ENCODE measurements at regions not wholly inside any gene's neighbourhood (a gene's known extent, or its start where the extent isn't known, plus 50 kb on each side); places are given as distances from the start of the nearest gene placed in this dataset.
"Not testable (repeated sequence)": the region's sequence is repeated elsewhere in the genome, so short reads cannot be mapped to it uniquely, and the experiment has no call there.

- DNase-seq: peak; percentile 93
These were observed 300.7 kb downstream of the TENT5A start for GRCh38 chr6:81451787-81452186.

GRCh38 chr6:81450180-81450579, 302.3 kb downstream of the TENT5A start:
- DNase-seq: peak; percentile 73

GRCh38 chr6:81446509-81446908, 306.0 kb downstream of the TENT5A start:
- no peak for DNase-seq

- DNase-seq: no peak
These were observed 313.1 kb downstream of the TENT5A start for GRCh38 chr6:81439417-81439816.

GRCh38 chr6:81436990-81437389, 315.5 kb downstream of the TENT5A start:
- DNase-seq: no peak

GRCh38 chr6:81413306-81413705, 339.2 kb downstream of the TENT5A start:
- no peak for DNase-seq

- peak; percentile 75 for DNase-seq
These were observed 350.4 kb downstream of the TENT5A start for GRCh38 chr6:81401970-81402690.

- DNase-seq: no peak
These were observed 355.6 kb downstream of the TENT5A start for GRCh38 chr6:81396916-81397315.

GRCh38 chr6:81387163-81387562, 365.3 kb downstream of the TENT5A start:
- no peak for DNase-seq

GRCh38 chr6:81384921-81385320, 367.6 kb downstream of the TENT5A start:
- DNase-seq: peak; percentile 96

- DNase-seq: no peak
These were observed 369.0 kb downstream of the TENT5A start for GRCh38 chr6:81383472-81383871.

- no peak for DNase-seq
These were observed 369.6 kb downstream of the TENT5A start for GRCh38 chr6:81382852-81383251.

GRCh38 chr6:81381382-81381916, 371.0 kb downstream of the TENT5A start:
- no peak for DNase-seq

- DNase-seq: no peak
These were observed 371.7 kb downstream of the TENT5A start for GRCh38 chr6:81380718-81381338.

- DNase-seq: no peak
These were observed 375.7 kb downstream of the TENT5A start for GRCh38 chr6:81376745-81377144.

- DNase-seq: peak; percentile 50
These were observed 379.1 kb downstream of the TENT5A start for GRCh38 chr6:81373414-81373813.

- DNase-seq: no peak
These were observed 380.6 kb downstream of the TENT5A start for GRCh38 chr6:81371930-81372329.

- peak; percentile 42 for DNase-seq
These were observed 385.5 kb downstream of the TENT5A start for GRCh38 chr6:81366972-81367371.

- DNase-seq: peak; percentile 88
These were observed 390.2 kb downstream of the TENT5A start for GRCh38 chr6:81362246-81362645.

- no peak for DNase-seq
These were observed 399.2 kb downstream of the TENT5A start for GRCh38 chr6:81353262-81353661.

- not testable (repeated sequence) for DNase-seq
These were observed 408.5 kb downstream of the TENT5A start for GRCh38 chr6:81344026-81344425.

- no peak for DNase-seq
These were observed 411.5 kb downstream of the TENT5A start for GRCh38 chr6:81340946-81341345.

GRCh38 chr6:81331526-81331925, 421.0 kb downstream of the TENT5A start:
- peak; percentile 83 for DNase-seq

- DNase-seq: no peak
These were observed 423.8 kb downstream of the TENT5A start for GRCh38 chr6:81328700-81329099.
